ENCODE measurements at regions not wholly inside any gene's neighbourhood (a gene's known extent, or its start where the extent isn't known, plus 50 kb on each side); places are given as distances from the start of the nearest gene placed in this dataset.
A peak's percentile ranks its signal among the peaks of the same experiment; 100 is the strongest.
"Not testable (repeated sequence)": the region's sequence is repeated elsewhere in the genome, so short reads cannot be mapped to it uniquely, and the experiment has no call there.

DNA sequence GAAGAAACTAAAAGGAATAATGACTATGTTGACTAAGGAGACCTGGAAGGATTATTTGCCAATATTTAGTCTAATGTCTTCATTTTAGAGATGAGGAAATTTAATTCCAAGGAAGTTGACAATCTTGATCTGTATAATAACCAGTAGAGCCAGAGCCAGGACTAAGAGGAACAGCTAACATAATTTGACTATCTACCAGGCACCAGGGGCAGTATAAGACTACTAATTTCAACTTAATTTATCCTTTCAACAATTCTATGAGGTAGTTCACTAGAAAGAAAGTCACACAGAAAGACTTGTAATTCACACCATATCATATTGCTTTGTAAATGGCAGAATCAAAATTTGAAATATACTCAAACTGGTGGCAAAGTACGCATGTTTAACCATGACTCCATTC, 273.0 kb upstream of the STXBP5 start:
- no peaks in the 10 kb centered on the region for H3K27me3 ChIP-seq
- DNase-seq (no peak), ATAC-seq (peak in 1 of 4 donors; percentile 36)
- TF ChIP-seq POLR2A (IDR thresholded peaks at IDR 0.05): no peak
- TF ChIP-seq, protein P1, sequence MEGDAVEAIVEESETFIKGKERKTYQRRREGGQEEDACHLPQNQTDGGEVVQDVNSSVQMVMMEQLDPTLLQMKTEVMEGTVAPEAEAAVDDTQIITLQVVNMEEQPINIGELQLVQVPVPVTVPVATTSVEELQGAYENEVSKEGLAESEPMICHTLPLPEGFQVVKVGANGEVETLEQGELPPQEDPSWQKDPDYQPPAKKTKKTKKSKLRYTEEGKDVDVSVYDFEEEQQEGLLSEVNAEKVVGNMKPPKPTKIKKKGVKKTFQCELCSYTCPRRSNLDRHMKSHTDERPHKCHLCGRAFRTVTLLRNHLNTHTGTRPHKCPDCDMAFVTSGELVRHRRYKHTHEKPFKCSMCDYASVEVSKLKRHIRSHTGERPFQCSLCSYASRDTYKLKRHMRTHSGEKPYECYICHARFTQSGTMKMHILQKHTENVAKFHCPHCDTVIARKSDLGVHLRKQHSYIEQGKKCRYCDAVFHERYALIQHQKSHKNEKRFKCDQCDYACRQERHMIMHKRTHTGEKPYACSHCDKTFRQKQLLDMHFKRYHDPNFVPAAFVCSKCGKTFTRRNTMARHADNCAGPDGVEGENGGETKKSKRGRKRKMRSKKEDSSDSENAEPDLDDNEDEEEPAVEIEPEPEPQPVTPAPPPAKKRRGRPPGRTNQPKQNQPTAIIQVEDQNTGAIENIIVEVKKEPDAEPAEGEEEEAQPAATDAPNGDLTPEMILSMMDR (IDR thresholded peaks at IDR 0.05): no peak
- intact Hi-C loops (cut with DNase I): no loop called here
- no peaks in the 10 kb centered on the region for H3K36me3 ChIP-seq
- 86% methylated on average over 1 of the region's 1 CpG for WGBS (ENCODE audit: insufficient coverage, low coverage, low lambda C conversion rate, missing lambda C conversion rate)
- H3K9me3 ChIP-seq: no peaks in the 10 kb centered on the region
- no peak overlapping the region for H3K27ac ChIP-seq
- no peak overlapping the region for H3K4me3 ChIP-seq
- no peaks in the 10 kb centered on the region for H3K4me1 ChIP-seq

DNA sequence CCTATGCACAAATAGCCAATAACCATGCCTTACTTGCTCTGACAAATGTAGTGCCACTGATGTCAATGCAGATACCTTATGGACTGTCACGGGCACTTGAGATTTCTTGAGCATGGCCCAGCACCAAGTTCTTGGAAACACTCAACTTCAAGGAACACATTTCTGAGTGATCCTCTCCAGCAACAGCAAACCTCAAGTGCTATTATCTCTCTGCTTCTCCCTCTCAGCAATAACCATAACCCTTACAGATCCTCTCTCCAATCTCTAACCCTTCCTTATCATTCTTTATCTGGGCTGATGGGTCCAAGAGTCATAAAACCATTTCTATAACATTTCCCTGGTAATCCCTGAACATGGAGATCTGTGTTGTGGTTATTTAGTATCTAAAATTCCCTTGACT, 266.9 kb upstream of the STXBP5 start:
- Histone ChIP-seq H3K4me3 (no peak overlapping the region), H3K9me3 (no peaks in the 10 kb centered on the region), H3K4me1 (no peaks in the 10 kb centered on the region), H3K27me3 (no peaks in the 10 kb centered on the region), H3K27ac (no peak overlapping the region), H3K36me3 (no peaks in the 10 kb centered on the region)
- WGBS (ENCODE audit: insufficient coverage, low coverage, low lambda C conversion rate, missing lambda C conversion rate): 83% methylated on average over 1 of the region's 1 CpG
- intact Hi-C loops (cut with DNase I): no loop called here
- TF ChIP-seq, protein P1 (IDR thresholded peaks at IDR 0.05): no peak
- TF ChIP-seq POLR2A (IDR thresholded peaks at IDR 0.05): no peak
- ATAC-seq (no peak), DNase-seq (no peak)

DNA sequence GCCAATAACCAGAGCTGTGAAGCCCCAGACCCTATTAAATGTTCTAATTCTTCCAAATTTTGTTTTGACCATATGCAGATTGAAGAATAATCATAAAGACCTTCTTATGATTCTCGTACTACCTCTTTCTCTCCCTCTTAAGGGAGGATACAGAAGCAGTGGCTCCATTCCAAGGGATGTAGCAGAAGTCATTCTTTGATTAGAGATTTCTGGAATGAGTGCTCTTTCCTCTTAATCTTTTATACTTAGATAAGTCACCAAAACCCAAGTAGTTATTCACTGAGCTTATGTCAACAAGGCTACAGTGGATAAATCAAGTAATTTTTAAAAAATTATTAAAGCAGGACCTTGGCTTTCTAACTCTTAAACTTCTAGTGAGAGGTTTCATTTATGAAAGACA, 266.0 kb upstream of the STXBP5 start:
- H3K4me3 ChIP-seq: no peak overlapping the region
- no peaks in the 10 kb centered on the region for H3K4me1 ChIP-seq
- H3K27ac ChIP-seq: no peak overlapping the region
- no peak for DNase-seq
- ATAC-seq: no peak
- H3K36me3 ChIP-seq: no peaks in the 10 kb centered on the region
- H3K9me3 ChIP-seq: no peaks in the 10 kb centered on the region
- 46% methylated on average over 1 of the region's 1 CpG for WGBS (ENCODE audit: insufficient coverage, low coverage, low lambda C conversion rate, missing lambda C conversion rate)
- TF ChIP-seq, protein P1 (IDR thresholded peaks at IDR 0.05): no peak
- no peak for TF ChIP-seq POLR2A (IDR thresholded peaks at IDR 0.05)
- intact Hi-C loops (cut with DNase I): no loop called here
- H3K27me3 ChIP-seq: no peaks in the 10 kb centered on the region

DNA sequence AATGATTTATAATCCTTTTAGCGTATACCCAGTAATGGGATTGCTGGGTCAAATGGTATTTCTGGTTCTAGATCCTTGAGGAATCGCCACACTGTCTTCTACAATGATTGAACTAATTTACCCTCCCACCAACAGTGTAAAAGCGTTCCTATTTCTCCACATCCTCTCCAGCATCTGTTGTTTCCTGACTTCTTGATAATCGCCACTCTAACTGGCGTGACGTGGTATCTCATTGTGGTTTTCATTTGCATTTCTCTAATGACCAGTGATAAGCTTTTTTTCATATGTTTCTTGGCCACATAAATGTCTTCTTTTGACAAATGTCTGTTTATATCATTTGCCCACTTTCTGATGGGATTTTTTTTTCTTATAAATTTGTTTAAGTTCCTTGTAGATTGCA, 264.8 kb upstream of the STXBP5 start:
- ATAC-seq; H3K4me3 ChIP-seq; DNase-seq; intact Hi-C loops (cut with DNase I); H3K4me1 ChIP-seq; H3K36me3 ChIP-seq; H3K27ac ChIP-seq; H3K27me3 ChIP-seq; H3K9me3 ChIP-seq: not testable (repeated sequence)
- WGBS (ENCODE audit: insufficient coverage, low coverage, low lambda C conversion rate, missing lambda C conversion rate): 63% methylated on average over 6 of the region's 6 CpGs

DNA sequence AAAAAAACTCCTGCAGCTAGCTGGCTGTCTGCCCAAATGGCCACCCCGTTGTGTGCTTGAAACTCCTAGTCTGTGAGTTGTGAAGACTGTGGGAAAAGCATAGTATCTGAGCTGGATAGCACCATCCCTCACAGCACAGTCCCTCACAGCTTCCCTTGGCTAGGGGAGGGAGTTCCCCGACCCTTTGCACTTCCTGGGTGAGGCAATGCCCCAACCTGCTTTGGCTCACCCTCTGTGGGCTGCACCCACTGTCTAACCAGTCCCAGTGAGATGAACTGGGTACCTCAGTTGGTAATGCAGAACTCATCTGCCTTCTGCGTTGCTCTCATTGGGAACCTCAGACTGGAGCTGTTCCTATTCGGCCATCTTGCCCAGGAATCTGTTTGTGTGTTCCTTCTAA, 260.6 kb upstream of the STXBP5 start:
- Histone ChIP-seq H3K36me3 (no peaks in the 10 kb centered on the region), H3K4me3 (no peak overlapping the region), H3K27me3 (no peaks in the 10 kb centered on the region), H3K27ac (no peak overlapping the region), H3K4me1 (no peaks in the 10 kb centered on the region), H3K9me3 (no peaks in the 10 kb centered on the region)
- 82% methylated on average over 3 of the region's 4 CpGs for WGBS (ENCODE audit: insufficient coverage, low coverage, low lambda C conversion rate, missing lambda C conversion rate)
- TF ChIP-seq, protein P1 (IDR thresholded peaks at IDR 0.05): no peak
- no peak for TF ChIP-seq POLR2A (IDR thresholded peaks at IDR 0.05)
- intact Hi-C loops (cut with DNase I): no loop called here
- no peak for DNase-seq
- ATAC-seq: no peak
